HG03103 (cell line): ENCODE measurements at regions not wholly inside any gene's neighbourhood (a gene's known extent, or its start where the extent isn't known, plus 50 kb on each side); places are given as distances from the start of the nearest gene placed in this dataset.

Source experiments
- ATAC-seq: cut with Tn5 transposase; IDR thresholded peaks from one replicate; pipeline ENCODE4 v1.9.1; 2021; ENCODE audit warnings: low read depth; ENCODE audit not compliant: unreplicated experiment

DNA sequence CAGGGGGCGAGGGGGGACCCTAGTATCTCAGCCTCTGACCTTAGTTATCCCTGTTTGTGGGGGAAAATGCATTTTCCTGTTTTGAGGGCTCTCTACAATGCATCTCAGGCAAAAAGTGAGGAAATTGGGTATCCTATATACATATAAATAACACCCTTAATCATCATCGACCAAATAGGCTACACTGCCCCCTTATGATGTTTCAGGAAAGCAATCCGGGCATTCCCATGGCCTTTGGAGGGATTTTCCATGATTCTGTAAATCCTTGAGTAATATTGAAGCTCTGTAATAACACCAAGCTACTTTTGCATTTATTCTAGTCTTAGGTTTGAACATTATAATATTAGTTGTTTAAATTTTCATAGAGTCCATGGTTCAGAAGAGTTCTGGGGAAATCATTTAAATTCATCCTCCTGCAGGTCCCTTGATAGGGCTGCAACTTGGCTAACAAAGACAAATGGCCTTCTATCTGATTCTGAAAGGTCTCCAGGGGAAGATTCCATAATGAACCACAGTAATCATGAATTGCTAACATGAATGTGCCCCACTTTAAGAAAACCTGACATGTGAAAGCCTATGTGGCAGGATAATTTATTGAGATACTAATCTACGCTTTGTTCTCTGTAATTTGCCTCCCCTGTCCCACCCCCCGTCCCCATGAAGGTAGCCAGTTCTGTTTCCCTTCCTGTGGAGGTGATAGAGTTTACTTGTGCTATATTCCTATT is 91.5 kb upstream of the SCOC start:
- ATAC-seq, result no peak

DNA sequence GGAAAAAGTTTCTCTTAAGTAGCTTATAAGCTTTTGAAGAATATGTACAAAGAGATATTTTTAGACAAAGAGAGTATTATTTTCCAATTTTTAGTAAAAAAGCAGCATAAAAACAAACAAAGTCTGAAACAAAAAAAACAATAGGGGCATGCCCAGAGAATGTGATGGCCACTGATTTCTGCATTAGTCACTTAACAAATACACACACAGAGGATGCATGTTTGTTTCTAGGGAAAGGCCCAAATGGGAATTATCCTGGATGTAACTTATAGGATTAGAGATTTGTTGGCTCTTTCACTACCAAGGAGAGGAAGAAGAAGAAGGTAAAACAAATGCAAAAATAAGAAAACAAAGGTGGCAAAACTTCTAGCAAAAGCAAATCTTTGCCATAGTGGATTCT is 95.9 kb upstream of the SCOC start:
- no peak for ATAC-seq

DNA sequence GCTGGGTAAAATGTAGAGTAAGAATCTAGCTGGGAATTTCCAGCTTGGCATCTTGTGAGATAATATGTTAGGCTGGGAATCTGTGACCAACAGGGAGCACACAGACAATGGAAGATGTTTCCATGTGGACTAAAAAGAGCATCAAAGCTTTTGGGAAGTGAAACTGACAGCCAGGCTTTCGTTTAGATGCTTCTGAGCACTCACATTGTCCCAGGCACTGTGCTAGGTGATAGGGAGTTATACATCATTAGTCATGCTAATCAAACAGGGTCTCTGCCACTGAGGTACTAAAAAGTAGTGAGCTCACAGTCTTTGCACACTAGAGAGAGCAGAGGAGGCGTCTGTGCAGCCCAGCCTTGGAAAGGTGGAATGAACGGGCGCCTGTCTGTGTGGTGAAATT is 101.9 kb upstream of the SCOC start:
- no peak for ATAC-seq

DNA sequence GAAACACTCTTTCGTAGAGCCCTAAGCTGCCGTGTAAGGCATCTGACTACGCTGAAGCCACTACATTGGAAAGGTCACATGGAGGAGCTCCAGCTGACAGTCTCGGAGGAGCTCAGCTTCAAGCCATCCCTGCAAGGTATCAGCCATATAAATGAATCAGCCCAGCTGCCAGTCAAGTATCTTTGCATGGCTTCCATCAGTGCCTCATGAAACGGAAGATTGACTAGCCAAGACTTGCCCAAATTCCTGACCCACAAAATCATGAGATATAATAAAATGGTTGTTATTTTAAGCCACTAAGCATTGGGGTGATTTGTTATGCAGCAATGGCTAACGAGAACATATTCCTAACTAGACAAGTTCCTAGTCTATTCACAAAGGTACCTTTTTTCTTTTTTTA is 104.1 kb upstream of the SCOC start:
- no peak for ATAC-seq

DNA sequence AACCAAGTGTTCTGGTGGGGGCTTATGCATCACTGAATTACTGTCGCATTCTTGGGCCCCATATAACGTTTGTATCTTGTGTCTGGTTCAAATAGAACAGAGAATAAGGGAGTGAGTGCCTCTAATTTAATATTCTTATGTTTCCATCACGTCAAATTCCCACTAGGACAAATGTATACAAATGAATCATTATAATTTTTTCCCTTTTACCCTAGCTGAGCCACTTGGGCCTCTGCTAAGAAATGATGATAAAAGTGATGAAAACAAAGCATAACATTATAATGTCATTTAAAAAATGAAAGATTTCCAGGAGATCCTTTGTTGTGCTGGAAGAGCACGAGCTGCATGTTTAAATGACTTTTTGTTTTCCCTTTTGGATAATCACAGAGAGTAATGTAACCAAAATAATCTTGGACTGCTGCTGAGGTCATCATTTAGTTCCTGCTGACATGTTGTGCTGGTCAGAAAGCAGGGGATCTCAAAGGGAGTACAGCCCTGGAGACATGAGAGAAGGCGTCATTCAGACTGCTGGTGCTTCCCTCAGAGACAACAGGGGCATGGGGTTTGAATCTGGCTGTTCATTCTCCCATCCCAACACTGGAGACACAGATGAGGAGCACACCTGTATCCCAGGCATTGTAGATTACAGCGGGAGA is 105.1 kb upstream of the SCOC start:
- ATAC-seq, result no peak

DNA sequence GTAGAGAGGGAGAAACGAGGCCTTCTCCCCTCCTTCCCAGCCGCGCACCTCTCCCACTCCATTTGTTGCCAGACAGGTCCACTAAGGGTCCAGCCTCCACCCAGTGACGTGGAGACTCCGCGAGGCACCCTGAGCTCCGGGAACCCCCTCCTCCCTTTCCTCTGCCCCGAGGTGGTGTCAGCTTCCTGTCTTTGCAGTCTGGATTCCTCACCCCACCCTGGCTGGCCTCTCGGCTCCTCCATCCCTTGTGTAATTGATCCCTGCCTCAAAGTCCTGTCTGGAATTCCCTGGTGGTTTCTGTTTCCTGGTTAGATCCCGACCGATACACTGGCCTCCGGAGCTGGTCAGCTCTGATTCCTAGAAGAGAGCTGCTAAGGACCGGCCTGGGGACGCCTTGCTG is 105.9 kb upstream of the SCOC start:
- ATAC-seq, result no peak

DNA sequence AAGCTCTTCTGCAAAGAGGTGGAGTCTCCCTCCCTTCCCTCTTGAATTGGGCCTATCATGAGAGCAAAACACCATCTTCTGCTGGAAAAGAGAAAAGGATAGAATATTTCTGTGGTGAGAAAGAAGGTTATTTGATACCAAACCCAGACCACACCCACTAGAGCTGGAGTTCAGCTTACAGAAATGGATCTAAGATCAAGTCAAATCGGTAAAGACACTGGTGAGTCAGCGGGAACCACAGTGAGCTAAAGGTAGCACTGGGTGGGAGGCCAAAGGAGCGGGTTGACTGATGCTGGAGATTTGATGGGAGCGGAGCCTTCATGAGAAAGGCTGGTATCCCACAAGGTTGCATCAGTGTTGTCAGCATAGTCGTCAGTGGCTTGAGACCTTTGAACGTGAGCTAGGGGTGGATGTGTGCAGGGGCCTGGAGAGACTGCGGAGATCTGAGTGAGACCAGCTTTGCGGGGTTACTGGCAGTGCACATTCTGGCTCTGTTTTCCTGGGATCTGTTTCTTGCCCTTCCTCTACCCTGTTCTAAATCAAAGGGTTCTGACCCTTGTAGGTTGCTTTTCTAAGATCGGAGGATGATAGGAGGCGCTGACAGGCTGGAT is 106.4 kb upstream of the SCOC start:
- ATAC-seq, result no peak

DNA sequence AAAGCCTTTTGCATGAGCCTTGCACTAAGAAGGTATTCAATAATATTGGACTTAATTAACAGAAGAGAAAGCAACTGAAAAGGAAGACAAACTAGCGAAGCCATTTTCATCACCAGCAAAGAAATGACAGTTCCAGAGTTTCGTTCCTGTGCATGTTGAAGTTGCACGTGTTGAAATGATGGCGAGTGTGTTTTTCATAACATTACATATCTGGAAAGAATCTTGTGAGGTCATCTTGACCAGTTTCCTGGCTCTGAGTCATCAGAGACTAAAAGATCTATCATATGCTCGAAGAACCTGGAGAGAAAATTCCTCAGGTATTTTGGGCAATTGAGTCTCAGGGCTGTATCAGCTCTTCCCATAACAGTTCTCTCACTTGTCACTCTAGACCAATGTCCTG is 106.2 kb upstream of the MAML3 start:
- ATAC-seq, result no peak

DNA sequence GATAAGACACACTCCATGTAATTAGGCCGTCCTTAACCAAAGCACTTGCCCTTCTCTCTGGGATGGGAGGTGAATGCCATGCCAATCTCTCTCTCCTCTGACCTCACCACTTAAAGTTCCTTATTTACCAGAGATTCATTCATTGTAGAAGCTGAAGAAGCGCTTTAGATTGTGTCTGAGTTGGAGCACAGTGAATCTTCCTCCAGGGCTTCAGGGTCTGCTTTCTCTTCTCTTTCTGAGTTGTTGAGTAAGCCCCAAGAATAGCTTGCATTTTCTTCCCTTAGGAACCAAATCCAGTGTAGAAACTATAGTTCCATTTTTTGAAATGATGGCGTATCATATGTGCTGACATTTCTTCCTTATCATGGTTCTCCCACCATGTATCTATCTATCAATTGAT is 104.5 kb upstream of the MAML3 start:
- no peak for ATAC-seq

DNA sequence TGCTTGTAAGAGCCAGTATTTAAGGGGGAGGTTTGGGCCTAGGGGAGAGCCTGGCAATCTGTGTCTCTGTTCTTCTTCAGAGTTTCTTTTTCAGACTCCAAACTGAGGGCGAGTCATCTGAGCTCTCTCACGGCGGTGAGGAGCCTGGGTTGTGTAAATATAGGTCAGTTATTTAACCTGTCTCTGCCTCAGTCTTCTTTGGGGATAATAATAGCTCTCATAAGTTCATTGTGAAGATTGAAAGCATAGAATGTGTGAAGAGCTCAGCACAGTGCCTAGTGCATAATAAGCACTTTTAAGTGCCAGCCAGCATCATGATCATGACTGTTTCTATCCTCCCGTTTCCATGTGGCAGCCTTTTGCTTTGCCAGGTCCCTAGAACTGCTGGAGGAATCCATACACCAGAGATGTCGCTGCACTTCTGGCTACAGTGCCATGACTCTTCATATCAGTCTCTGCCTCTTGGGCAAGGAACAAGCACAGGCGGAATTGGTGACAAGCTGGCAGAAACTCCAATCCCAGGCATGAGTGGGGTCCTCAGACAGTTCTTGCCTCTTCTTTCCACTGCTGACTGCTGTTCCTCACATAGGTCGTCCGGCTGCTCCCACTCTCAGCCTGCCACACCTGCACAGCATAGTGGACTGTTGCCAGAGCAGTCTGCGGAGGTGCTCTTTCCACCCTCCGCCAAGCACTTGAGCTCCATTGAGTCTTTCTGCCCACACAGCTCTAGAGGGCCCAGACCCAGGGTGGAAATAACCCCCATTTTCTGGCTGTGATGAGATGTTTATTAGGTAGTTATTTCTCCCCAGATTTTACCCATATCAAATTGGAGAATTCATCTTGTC is 103.7 kb upstream of the MAML3 start:
- no peak for ATAC-seq

DNA sequence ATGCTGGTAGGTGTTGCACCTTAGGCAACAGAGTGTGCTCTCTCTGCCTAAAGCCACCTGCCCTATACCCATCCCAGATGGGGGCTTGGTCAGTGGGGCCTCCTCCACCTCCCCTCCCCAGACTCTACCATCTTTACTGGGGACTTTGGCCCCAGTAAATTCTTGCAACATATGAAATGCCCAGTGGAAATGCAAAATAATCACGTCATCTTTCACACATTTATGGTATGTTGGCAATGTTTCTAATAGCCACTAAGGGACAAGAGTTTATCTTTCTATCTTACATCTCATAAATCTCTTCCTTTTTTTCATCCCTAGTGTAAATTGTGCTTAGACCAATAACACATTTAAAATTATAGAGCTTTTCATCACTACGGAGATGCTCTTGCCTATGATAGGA is 103.0 kb upstream of the MAML3 start:
- no peak for ATAC-seq

DNA sequence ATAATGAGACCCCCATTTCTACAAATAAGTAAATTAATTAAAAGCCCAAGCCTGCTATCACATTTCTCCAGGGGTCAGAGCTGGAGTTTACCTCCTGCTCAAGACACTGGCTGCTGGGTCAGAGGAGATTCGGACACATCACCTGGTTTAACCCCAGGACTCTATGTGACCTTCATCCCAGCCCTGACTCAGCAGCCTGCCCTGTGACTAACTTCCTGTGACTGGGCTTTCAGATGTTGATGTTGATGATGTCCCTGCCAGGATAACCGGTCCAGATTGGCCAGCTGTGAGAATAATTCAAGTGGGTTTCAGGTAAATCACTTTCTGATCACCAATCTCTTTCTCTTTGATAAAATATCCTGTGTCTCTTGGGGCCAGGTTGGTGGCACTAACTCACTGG is 102.4 kb upstream of the MAML3 start:
- ATAC-seq, result no peak

DNA sequence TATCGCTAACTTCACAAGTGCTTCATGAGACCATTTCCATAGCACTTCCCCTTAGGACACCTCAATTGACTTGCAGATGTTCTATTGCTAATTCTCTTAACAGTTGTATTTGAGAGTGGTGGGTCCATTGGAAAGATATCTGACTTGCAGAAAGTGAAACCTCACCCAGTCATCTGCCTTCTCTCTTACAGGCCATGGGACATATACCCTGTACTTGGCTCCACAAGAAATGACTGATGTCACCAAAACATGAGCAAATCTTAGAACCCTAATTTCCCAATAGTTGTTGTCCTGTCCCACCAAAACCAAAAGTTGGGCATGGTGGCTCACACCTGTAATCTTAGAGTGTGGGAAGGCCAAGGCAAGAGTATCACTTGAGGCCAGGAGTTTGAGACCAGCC is 101.9 kb upstream of the MAML3 start:
- ATAC-seq, result no peak

DNA sequence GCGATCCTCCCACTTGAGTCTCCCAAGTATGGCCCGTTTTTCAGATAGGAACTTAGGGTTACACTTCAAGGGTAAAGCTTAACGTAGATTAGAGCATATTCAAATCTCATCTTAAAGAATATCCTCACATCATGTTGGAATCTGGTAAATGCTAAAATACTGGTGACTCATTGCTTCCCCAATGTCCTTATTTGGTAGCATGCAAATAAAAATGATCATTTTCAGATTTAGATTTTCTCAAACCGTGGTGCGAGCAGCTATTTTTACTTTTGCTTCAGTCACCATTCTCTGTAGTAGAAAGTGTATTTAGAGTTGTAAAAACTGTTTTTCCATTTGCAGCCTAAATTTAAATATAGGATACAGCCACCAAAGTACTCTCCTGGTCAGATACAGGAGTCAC is 101.5 kb upstream of the MAML3 start:
- no peak for ATAC-seq

DNA sequence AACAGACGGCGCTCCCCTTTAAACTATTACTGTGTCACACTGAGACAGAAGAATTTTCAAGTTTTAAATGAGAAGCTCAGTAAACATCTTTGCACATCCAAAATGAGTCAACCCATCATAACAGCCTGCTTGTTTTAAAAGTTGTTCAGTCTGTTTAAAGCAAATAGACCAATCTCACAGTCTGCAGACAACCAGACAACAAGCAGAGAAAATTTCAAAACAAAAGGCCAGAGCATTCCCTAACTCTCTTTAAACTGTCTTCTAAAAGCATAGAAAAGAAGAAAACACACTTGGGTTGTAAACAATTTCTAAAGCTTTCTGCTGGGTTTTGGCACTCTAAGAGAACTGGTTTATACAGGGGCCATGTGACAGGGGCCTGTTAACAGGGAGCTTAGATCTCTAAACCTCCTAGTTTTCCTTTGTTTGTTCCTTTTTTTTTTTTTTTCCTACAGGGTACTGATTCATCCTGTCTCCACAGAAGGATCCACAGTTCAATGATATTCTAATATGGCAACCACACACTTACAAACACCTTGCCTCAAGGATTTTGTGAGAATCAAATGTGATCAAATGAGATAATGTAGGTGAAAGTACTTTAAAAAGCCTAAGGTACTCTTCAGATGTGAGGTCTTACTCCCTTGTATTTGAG is 100.8 kb upstream of the MAML3 start:
- no peak for ATAC-seq

DNA sequence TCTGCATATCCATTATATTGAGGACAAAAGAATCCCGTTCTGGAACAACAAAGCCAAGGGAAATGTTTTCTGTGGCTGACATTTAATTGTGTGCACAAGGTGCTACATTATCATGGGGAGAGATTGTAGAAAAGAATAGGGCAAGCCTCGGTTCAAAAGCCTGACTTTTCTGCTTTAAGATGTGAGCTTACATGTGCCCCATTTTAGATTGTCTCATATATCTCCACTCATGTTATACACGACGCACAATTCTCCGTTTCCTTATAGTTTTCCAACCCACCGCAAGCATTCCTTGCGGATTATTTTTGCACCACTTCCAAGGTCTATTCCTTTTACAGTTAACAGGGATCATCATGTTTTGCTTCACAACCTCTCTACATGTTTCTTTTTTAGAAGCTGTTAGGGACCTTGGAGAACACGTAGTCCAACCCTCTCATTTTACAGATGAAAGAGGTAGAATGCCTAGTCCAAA is 99.6 kb upstream of the MAML3 start:
- ATAC-seq, result no peak

DNA sequence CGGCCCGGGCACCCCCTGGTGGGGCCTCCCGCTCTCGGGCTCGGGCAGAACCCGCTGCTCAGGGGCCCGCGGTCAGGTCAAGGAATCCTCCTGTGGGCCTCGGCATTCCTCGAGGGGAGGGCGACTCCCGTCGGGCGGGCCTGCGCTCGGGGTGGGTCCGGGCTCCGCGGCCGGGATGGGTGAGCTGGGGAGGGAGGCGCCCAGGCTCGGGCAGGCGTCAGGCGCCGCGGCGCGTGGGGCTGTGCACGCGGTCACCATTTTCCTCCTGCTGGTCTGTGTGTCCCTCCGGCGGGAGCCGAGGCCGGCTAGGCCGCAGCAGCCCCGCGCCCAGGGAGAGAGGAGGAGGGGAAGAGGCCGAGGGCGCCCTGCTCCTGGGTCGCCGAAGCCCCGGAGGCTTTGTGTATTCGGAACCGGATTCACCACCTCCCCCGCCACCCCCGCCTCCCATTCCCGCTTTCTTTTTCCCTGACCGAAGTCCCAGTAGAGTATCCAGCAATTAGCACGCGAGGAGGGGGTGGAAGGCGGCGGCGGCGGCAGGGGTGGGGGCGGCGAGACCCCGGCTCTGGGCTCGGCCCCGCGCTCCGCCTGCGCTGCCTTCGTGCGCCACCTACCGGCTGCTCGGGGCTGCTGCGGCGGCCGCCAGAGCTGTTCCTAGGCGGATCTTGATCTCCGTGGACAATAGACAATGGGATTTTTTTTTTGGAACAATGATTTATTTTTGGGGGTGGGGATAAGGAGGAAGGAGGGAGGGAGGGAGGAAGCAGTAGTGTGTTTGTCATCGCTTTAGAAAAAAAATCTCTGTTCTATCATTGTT is 99.0 kb upstream of the MAML3 start:
- ATAC-seq, result no peak

DNA sequence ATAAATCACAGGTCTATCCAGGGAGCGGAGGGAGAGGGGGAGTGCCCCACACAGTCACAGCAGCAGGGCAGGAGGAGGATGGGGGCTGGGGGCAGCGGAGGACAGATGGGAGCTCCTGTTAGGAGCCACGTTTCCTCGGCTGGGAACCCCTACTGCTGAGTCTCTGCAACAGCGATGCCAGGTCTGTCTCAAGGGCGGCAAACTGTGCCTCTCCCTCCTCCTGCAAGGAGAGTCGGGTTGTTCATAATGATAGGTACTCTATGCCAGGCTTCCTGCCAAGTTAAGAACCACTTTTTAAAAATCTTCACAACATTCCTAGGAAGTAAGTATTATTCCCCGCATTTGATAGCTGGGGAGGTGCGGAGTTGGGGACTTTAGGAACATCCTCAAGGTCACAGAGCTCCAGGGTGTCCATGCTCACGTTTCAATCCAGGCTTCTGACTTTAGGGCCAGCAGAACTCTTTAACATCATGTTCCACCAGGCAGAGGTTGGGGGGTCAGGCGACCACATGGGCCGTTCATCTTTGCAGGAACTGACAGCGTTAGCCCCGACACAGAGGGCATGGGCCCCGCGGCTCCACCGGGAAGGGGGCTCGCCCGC is 98.3 kb upstream of the MAML3 start:
- no peak for ATAC-seq

DNA sequence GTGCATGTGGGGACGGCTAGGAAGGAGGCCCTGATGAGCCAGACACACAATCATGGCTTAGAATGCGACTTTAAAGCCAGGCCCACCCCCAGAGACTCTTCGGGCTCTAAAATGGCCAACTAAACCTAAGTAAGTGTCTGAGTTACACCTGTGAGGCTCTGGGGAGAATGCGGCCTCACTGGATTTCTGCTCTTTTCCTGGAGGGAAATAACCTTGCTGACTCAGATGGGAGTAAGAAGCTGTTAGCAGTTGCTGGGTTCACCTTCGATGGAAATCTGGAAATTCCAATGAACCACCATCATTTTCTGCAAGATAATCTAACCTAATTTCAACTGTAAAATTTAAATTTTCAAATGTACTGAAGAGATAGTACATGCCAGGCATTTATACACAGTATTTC is 97.6 kb upstream of the MAML3 start:
- ATAC-seq, result no peak
